ENCODE measurements at regions not wholly inside any gene's neighbourhood (a gene's known extent, or its start where the extent isn't known, plus 50 kb on each side); places are given as distances from the start of the nearest gene placed in this dataset.

- TF ChIP-seq CTCF (IDR thresholded peaks at IDR 0.05) (no peak), EZH2 (IDR thresholded peaks at IDR 0.05) (no peak)
Observed at GRCh38 chr13:90104764-90105163, 1242.7 kb upstream of the MIR17HG start.

All from neural progenitor cell (in vitro differentiated cells).